A673 (cell line): ENCODE measurements at regions not wholly inside any gene's neighbourhood (a gene's known extent, or its start where the extent isn't known, plus 50 kb on each side); places are given as distances from the start of the nearest gene placed in this dataset.

Experiments
- CTCF ChIP-seq: fragments of 300-800, 200-600 bp; sonication (generic); conservative IDR thresholded peaks from 2 replicates; pipeline ENCODE4 v1.5.1; 2017; ENCODE audit warnings: low read depth, mild to moderate bottlenecking, antibody characterized with exemption, low read length, moderate library complexity, mixed read lengths
- EZH2 ChIP-seq: fragments of 200-600 bp; sonication (generic); IDR thresholded peaks from 2 replicates; pipeline ENCODE4 v1.6.1; 2017; ENCODE audit warnings: borderline replicate concordance, low read depth, mild to moderate bottlenecking, mixed read lengths, antibody characterized with exemption, low read length; ENCODE audit not compliant: poor library complexity, severe bottlenecking

DNA sequence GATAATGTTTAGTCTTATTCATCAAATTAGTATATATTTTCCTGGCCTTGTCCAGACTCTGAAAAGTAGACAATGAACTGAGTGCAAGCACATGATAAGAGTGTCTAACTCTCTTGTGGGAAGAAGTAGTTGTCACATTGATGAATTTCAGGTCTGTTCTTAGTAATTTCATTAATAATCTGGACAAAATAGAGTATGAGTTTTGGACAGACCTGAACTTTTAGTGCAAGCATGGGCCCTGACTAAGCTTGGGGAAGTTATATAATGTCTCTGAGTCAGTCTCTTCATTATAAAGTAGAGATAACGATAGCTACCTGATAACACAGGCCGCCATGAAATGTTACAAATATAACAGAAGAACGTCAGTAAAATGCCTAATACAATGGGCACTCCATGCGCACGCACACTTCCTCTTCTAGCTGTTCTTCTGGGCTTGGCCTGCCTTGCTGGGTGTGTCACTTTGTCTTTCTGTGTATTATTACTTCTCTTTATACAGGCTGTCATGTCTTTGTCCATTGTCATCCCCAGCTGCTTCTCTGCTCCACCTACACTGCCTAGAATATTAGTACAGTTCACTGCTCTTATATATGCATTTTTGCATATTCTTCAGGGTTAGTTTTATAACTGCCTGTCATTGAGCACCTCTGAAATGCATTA is 129.1 kb upstream of the HTR2A start:
- TF ChIP-seq CTCF (no peak), EZH2 (no peak)
